B cell (primary cell): ENCODE measurements at regions not wholly inside any gene's neighbourhood (a gene's known extent, or its start where the extent isn't known, plus 50 kb on each side); places are given as distances from the start of the nearest gene placed in this dataset.

Experiments
- CTCF ChIP-seq: fragments of 200-600 bp; IDR thresholded peaks from one replicate; pipeline ENCODE4 v1.8.0; 2022; ENCODE audit warnings: antibody characterized with exemption, mild to moderate bottlenecking
- EZH2 ChIP-seq: IDR thresholded peaks from 2 replicates; pipeline ENCODE4 v1.6.1; 2012; ENCODE audit warnings: borderline replicate concordance, low read depth, mild to moderate bottlenecking, moderate library complexity, low read length; ENCODE audit not compliant: insufficient read depth, poor library complexity, severe bottlenecking

- no peak for TF ChIP-seq CTCF
- TF ChIP-seq EZH2 = no peak
Observed at GRCh38 chr1:101455166-101455565, 218.3 kb downstream of the S1PR1 start.
